ENCODE measurements at regions not wholly inside any gene's neighbourhood (a gene's known extent, or its start where the extent isn't known, plus 50 kb on each side); places are given as distances from the start of the nearest gene placed in this dataset.
A peak's percentile ranks its signal among the peaks of the same experiment; 100 is the strongest.

DNA sequence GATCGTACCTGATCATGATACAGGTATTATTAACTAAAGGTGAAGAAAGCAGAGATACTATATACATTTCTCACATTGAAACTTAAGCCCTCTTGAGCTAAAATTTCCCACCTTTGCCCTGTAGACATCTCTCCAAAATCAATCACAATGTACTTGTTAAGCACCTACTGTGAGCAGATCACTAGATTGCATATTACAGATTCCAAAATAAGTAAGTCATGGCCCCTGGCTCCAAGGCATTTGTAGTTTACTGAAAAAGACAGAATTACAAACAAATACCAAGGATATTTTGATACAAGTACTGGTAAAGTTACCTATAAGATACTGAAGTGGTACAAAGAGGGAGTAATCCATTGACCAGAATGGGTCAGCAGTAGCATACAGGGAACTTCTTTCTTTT, 455.3 kb downstream of the STK39 start:
- H3K9me3 ChIP-seq, result no peaks in the 10 kb centered on the region
- no peaks in the 10 kb centered on the region for H3K4me1 ChIP-seq
- H3K27ac ChIP-seq, result no peak overlapping the region
- H3K4me3 ChIP-seq, result no peak overlapping the region
- H3K36me3 ChIP-seq, result no peaks in the 10 kb centered on the region
- no peaks in the 10 kb centered on the region for H3K27me3 ChIP-seq
- TF ChIP-seq, protein P1, sequence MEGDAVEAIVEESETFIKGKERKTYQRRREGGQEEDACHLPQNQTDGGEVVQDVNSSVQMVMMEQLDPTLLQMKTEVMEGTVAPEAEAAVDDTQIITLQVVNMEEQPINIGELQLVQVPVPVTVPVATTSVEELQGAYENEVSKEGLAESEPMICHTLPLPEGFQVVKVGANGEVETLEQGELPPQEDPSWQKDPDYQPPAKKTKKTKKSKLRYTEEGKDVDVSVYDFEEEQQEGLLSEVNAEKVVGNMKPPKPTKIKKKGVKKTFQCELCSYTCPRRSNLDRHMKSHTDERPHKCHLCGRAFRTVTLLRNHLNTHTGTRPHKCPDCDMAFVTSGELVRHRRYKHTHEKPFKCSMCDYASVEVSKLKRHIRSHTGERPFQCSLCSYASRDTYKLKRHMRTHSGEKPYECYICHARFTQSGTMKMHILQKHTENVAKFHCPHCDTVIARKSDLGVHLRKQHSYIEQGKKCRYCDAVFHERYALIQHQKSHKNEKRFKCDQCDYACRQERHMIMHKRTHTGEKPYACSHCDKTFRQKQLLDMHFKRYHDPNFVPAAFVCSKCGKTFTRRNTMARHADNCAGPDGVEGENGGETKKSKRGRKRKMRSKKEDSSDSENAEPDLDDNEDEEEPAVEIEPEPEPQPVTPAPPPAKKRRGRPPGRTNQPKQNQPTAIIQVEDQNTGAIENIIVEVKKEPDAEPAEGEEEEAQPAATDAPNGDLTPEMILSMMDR (IDR thresholded peaks at IDR 0.05), result no peak
- intact Hi-C loops (cut with DNase I), result no loop called here
- ATAC-seq (no peak), DNase-seq (no peak)

DNA sequence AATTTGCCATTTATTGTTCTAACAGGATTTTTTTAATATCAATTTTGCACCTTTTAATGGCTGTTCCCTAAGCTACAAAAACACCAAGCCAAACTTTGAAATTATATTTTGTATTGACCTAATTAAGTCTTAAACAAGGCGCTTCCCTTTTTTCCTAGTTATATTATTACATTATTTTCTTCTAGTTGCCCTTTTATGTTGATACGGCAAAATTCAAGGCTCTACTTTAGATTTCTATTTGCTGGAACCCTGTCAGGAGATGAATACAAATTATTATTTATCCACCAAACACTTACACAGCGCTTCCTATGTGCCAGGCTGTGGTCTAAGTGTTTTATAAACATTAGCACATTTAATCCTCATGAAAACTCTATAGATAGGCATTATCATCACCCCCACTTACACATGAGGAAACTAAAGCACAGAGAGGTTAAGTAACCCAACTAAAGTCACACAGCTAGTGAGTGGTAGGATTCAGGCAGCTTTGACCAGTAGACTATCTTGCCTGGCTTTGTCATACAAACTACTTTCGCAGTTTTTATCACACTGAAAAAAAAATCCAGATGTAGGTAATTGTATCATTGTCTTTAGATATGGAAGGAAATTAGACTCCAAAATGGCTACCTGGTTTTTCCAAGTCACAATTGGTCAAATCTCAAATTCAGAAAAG, 456.5 kb downstream of the STK39 start:
- Histone ChIP-seq H3K27me3 (no peaks in the 10 kb centered on the region), H3K27ac (no peak overlapping the region), H3K4me1 (no peaks in the 10 kb centered on the region), H3K36me3 (no peaks in the 10 kb centered on the region), H3K4me3 (no peak overlapping the region), H3K9me3 (no peaks in the 10 kb centered on the region)
- DNase-seq, result no peak
- TF ChIP-seq, protein P1 (IDR thresholded peaks at IDR 0.05), result no peak
- ATAC-seq, result no peak
- intact Hi-C loops (cut with DNase I), result no loop called here

DNA sequence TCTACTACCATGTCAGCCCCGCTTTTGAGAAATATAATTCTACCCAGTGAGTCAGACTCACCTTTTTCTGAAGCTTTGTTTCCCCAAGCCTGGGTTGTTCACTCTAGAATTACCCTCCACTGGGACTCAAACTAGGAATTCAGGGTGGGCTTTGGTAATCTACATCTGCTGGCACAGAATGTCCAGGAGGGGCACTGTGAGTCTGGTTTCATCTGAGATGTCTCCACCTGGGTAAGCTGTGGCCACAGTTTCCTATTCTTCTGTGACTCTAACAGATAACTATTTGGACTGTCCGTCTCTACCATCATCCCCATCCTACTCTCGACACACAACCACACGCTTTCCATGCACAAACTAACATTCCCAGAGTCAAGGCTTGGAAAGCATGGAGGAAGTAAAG, 457.2 kb downstream of the STK39 start:
- Histone ChIP-seq H3K4me1 (no peaks in the 10 kb centered on the region), H3K27me3 (no peaks in the 10 kb centered on the region), H3K4me3 (no peak overlapping the region), H3K27ac (no peak overlapping the region), H3K36me3 (no peaks in the 10 kb centered on the region), H3K9me3 (no peaks in the 10 kb centered on the region)
- DNase-seq (no peak), ATAC-seq (no peak)
- intact Hi-C loops (cut with DNase I), result no loop called here
- TF ChIP-seq, protein P1 (IDR thresholded peaks at IDR 0.05), result no peak

DNA sequence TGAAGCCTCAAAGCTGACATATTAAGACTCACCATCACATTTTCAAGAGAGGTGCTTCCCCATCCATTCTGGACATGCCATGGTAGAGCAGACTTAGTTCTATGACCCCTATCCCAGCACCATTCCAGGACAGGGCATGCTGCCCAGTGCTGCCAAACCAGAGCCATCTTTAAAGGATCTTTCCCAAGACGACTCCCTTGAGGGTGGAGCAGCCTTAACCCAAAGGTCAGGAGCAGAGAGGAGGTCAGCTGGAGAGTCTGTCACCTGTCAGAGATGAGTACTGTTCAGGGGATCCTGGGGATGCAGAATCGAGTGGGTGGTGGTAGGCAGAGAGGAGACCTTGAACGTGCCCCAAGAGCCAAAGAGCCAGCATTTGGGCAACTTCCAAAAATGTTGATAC, 459.8 kb downstream of the STK39 start:
- DNase-seq (no peak), ATAC-seq (peak; percentile 19)
- Histone ChIP-seq H3K9me3 (no peaks in the 10 kb centered on the region), H3K27ac (no peak overlapping the region), H3K27me3 (no peaks in the 10 kb centered on the region), H3K36me3 (no peaks in the 10 kb centered on the region), H3K4me3 (no peak overlapping the region), H3K4me1 (no peaks in the 10 kb centered on the region)
- TF ChIP-seq, protein P1 (IDR thresholded peaks at IDR 0.05), result no peak
- intact Hi-C loops (cut with DNase I), result no loop called here

DNA sequence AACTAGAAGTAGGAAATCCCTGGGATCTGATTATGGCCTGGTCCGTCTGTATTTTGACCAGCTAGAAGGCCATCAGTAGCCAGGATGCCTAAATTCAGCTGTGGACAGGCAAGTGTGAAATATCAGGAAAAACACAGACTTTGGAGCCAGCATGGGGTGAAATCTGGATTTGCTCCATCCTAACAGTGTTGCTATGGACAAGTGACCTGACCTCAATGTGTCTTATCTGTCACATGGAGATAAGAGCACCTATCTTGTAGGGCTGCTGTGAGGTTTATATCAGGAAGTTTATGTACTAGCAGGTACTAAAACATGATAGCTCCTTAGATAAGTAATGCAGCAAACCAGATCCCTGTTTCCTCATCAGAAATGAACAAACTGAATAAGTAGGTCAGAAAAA, 460.4 kb downstream of the STK39 start:
- no peak for DNase-seq
- TF ChIP-seq, protein P1 (IDR thresholded peaks at IDR 0.05), result no peak
- Histone ChIP-seq H3K27ac (no peak overlapping the region), H3K4me1 (no peaks in the 10 kb centered on the region), H3K9me3 (no peaks in the 10 kb centered on the region), H3K36me3 (no peaks in the 10 kb centered on the region), H3K4me3 (no peak overlapping the region), H3K27me3 (no peaks in the 10 kb centered on the region)
- intact Hi-C loops (cut with DNase I), result no loop called here
- no peak for ATAC-seq
